ENCODE measurements at regions not wholly inside any gene's neighbourhood (a gene's known extent, or its start where the extent isn't known, plus 50 kb on each side); places are given as distances from the start of the nearest gene placed in this dataset.

DNA sequence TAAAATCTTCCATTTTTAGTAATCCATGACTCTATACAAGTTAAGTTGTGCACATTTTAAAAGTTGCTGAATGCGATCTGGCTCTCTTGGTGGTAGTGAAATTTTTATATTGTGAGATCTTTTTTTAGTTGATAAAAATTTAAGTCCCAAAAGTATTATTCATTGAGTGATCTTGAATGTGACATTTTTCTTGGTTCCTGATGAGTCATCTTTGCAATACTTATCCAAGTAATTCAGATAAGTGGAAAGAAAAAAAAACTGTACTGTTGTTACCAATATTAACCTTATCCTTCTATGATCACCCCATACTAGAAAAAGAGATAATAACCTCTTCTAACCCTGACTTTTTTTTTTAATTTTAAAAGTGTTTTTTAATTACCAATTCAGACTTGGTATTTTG is 601.3 kb downstream of the PSAT1 start:
- TF ChIP-seq FOXK2 (IDR thresholded peaks at IDR 0.05) (no peak), HDGF (IDR thresholded peaks at IDR 0.05; ENCODE audit: borderline replicate concordance) (no peak), L3MBTL2 (conservative IDR thresholded peaks at IDR 0.05) (no peak), ELF4 (IDR thresholded peaks at IDR 0.05) (no peak), SUZ12 (IDR thresholded peaks at IDR 0.05) (no peak), BHLHE40 (IDR thresholded peaks at IDR 0.05; ENCODE audit: borderline replicate concordance) (no peak), LEF1 (IDR thresholded peaks at IDR 0.05; ENCODE audit: borderline replicate concordance) (no peak), FOXM1 (IDR thresholded peaks at IDR 0.05; ENCODE audit: borderline replicate concordance) (no peak), NFRKB (IDR thresholded peaks at IDR 0.05) (no peak)
- TF ChIP-seq, protein P1, sequence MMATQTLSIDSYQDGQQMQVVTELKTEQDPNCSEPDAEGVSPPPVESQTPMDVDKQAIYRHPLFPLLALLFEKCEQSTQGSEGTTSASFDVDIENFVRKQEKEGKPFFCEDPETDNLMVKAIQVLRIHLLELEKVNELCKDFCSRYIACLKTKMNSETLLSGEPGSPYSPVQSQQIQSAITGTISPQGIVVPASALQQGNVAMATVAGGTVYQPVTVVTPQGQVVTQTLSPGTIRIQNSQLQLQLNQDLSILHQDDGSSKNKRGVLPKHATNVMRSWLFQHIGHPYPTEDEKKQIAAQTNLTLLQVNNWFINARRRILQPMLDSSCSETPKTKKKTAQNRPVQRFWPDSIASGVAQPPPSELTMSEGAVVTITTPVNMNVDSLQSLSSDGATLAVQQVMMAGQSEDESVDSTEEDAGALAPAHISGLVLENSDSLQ (IDR thresholded peaks at IDR 0.05) = no peak
